ENCODE measurements at regions not wholly inside any gene's neighbourhood (a gene's known extent, or its start where the extent isn't known, plus 50 kb on each side); places are given as distances from the start of the nearest gene placed in this dataset.

DNA sequence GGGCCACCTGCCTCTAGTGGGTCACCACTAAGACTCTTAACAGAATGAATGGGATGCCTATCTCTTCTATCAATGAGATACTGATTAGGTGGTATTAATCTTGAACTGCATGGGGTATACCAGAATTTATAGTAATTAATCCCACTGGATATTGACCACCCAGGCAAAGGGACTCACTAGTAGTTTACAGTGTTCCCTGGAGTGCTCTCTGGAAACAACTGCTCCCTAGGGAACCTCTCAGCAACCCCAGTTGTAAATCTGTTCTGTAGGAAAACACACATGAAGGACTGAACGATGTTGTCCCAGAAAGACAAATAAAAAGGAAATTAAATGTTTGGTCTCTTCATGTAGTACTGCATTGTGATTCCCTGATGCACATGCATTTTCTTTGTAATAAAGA lies 430.5 kb downstream of the HLX start:
- Histone ChIP-seq H3K36me3 (no peaks in the 10 kb centered on the region), H3K4me3 (no peak overlapping the region), H3K27ac (peak overlapping the region; percentile 1 to 33), H3K9me3 (no peaks in the 10 kb centered on the region), H3K4me1 (peaks cover 0 to 37% (median 8%) of the 10 kb centered on the region in 4 donors), H3K27me3 (no peaks in the 10 kb centered on the region)
- no peak for DNase-seq
- TF ChIP-seq, protein P1, sequence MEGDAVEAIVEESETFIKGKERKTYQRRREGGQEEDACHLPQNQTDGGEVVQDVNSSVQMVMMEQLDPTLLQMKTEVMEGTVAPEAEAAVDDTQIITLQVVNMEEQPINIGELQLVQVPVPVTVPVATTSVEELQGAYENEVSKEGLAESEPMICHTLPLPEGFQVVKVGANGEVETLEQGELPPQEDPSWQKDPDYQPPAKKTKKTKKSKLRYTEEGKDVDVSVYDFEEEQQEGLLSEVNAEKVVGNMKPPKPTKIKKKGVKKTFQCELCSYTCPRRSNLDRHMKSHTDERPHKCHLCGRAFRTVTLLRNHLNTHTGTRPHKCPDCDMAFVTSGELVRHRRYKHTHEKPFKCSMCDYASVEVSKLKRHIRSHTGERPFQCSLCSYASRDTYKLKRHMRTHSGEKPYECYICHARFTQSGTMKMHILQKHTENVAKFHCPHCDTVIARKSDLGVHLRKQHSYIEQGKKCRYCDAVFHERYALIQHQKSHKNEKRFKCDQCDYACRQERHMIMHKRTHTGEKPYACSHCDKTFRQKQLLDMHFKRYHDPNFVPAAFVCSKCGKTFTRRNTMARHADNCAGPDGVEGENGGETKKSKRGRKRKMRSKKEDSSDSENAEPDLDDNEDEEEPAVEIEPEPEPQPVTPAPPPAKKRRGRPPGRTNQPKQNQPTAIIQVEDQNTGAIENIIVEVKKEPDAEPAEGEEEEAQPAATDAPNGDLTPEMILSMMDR (IDR thresholded peaks at IDR 0.05): no peak
- intact Hi-C loops (cut with DNase I; ENCODE audit: low total_unique reads): no loop called here

DNA sequence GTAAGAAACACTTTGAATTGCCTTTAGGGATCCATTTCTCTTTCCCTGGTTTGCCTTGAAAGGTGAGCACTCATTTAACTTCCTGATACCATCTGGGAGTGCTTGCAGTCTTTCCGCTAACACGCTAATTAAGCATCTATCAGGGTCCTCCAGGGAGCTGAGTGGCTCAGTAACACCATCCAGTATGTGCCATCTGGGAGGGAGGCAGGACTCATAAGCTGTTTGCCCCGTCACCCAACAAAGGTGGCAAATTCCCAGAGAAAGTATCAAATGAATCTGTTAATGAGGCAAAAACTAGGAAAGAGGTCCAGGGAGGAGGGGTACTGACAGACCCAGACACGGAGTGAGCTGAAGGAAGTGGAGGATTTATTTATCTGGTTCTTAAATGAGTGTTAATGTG lies 430.9 kb downstream of the HLX start:
- TF ChIP-seq, protein P1 (IDR thresholded peaks at IDR 0.05): no peak
- no peaks in the 10 kb centered on the region for H3K36me3 ChIP-seq
- no peaks in the 10 kb centered on the region for H3K27me3 ChIP-seq
- intact Hi-C loops (cut with DNase I; ENCODE audit: low total_unique reads): no loop called here
- peaks cover 0 to 41% (median 11%) of the 10 kb centered on the region in 4 donors for H3K4me1 ChIP-seq
- H3K9me3 ChIP-seq: no peaks in the 10 kb centered on the region
- no peak overlapping the region for H3K4me3 ChIP-seq
- no peak for DNase-seq
- peak overlapping the region in 1 of 2 donors; percentile 33 for H3K27ac ChIP-seq

DNA sequence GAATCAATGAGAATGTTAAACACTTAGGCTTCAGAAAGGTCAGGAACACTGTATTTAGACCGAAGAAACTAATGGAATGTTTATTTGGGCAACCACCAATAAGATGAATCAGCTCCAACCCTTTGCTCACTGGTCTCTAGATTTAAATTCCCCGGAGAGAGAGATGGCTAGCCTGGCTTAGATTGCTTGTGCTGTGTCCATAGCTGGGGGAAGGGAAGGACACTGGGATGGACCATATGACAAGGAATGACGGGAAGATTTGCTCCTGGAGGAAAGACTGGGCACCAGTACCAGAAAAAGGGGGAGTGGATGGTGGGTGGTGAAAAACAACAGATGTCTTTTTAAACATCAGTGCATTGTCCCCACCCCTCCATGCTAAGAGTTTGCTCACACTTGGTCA lies 426.6 kb downstream of the DUSP10 start:
- TF ChIP-seq, protein P1 (IDR thresholded peaks at IDR 0.05): no peak
- no peaks in the 10 kb centered on the region for H3K27me3 ChIP-seq
- intact Hi-C loops (cut with DNase I; ENCODE audit: low total_unique reads): no loop called here
- peak overlapping the region; percentile 15 to 39 for H3K27ac ChIP-seq
- no peak overlapping the region for H3K4me3 ChIP-seq
- no peaks in the 10 kb centered on the region for H3K9me3 ChIP-seq
- peaks cover 0 to 38% (median 18%) of the 10 kb centered on the region in 4 donors for H3K4me1 ChIP-seq
- no peaks in the 10 kb centered on the region for H3K36me3 ChIP-seq
- DNase-seq: peak in 1 of 2 donors; percentile 24

DNA sequence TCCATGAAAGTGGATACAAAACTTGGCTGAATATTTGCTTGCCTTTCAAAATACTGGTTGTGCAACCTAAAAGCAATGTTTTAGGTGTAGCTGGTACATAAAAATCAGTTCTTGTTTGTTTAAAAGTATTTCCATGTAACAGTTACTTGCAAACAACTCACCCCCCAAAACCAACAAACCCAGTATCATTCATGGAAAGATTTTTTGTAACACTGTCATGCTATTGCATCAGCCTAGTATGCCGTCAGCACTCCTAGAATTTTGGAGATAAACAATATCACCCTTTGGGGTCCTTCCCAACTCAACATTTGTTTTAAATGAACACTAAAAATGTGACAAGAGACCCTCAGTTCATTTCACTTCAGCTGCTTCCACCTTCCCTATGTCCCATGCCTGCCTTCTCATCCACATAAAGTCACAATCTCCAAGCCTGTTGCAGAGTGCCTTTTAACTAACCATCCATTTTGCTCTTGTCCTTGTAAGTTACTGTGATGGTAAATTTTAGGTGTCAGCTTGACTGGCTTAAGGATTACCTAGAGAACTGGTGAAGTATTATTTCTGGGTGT lies 425.3 kb downstream of the DUSP10 start:
- Histone ChIP-seq H3K4me3 (no peak overlapping the region), H3K9me3 (no peaks in the 10 kb centered on the region), H3K36me3 (no peaks in the 10 kb centered on the region), H3K4me1 (peaks cover 0 to 32% (median 18%) of the 10 kb centered on the region in 4 donors), H3K27me3 (no peaks in the 10 kb centered on the region), H3K27ac (peak overlapping the region in 1 of 2 donors; percentile 15)
- intact Hi-C loops (cut with DNase I; ENCODE audit: low total_unique reads): no loop called here
- DNase-seq: no peak
- TF ChIP-seq, protein P1 (IDR thresholded peaks at IDR 0.05): no peak

DNA sequence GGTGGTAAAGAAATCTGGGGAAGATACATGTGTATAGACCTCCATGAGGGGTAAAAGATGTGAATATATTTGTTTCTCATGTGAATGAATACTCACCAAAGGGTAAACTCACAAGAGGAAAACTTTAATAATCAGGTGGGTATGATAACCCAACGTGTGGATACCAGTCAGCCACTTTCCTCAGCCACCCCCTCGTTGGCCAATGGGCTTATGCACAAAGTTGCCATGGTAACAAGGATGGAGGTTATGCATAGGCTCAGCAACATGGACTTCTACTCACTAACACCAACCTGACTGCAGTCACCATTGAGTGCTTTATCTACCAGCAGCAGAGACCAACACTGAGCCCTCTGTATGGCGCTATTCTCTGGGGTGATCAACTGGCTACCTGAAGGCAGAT lies 424.4 kb downstream of the DUSP10 start:
- Histone ChIP-seq H3K27ac (no peak overlapping the region), H3K4me1 (peaks cover 0 to 32% (median 18%) of the 10 kb centered on the region in 4 donors), H3K27me3 (no peaks in the 10 kb centered on the region), H3K36me3 (no peaks in the 10 kb centered on the region), H3K9me3 (no peaks in the 10 kb centered on the region), H3K4me3 (no peak overlapping the region)
- no peak for DNase-seq
- TF ChIP-seq, protein P1 (IDR thresholded peaks at IDR 0.05): no peak
- intact Hi-C loops (cut with DNase I; ENCODE audit: low total_unique reads): no loop called here

GRCh38 chr1:221327954-221328353 lies 413.9 kb downstream of the DUSP10 start:
- peaks cover 0 to 4% (median under 1%) of the 10 kb centered on the region in 4 donors for H3K4me1 ChIP-seq
- H3K9me3 ChIP-seq: peaks cover 0 to 17% (median 10%) of the 10 kb centered on the region in 3 donors
- H3K27ac ChIP-seq: no peak overlapping the region
- H3K27me3 ChIP-seq: no peaks in the 10 kb centered on the region
- intact Hi-C loops (cut with DNase I; ENCODE audit: low total_unique reads): no loop called here
- no peak for DNase-seq
- H3K4me3 ChIP-seq: no peak overlapping the region
- TF ChIP-seq, protein P1 (IDR thresholded peaks at IDR 0.05): no peak
- H3K36me3 ChIP-seq: no peaks in the 10 kb centered on the region
